ENCODE measurements at regions not wholly inside any gene's neighbourhood (a gene's known extent, or its start where the extent isn't known, plus 50 kb on each side); places are given as distances from the start of the nearest gene placed in this dataset.

- no peak for TF ChIP-seq CHD7 (IDR thresholded peaks at IDR 0.05; ENCODE audit: insufficient replicate concordance, low read length)
Measured at GRCh38 chr2:15871239-15871783, 69.0 kb upstream of the MYCN start (continued).
